ENCODE measurements at regions not wholly inside any gene's neighbourhood (a gene's known extent, or its start where the extent isn't known, plus 50 kb on each side); places are given as distances from the start of the nearest gene placed in this dataset.
"Not testable (repeated sequence)": the region's sequence is repeated elsewhere in the genome, so short reads cannot be mapped to it uniquely, and the experiment has no call there.

GRCh38 chr2:192559587-192559986 is 364.9 kb upstream of the TMEFF2 start:
- H3K36me3 ChIP-seq: no peaks in the 10 kb centered on the region
- no peak overlapping the region for H3K27ac ChIP-seq
- TF ChIP-seq CTCF (IDR thresholded peaks at IDR 0.05; ENCODE audit: low read depth, low read length): no peak
- no peaks in the 10 kb centered on the region for H3K9me3 ChIP-seq (ENCODE audit: severe bottlenecking)
- no peak for DNase-seq
- H3K4me3 ChIP-seq (ENCODE audit: low read depth, low read length): no peak overlapping the region
- H3K27me3 ChIP-seq (ENCODE audit: insufficient read depth, low read depth, severe bottlenecking): no peaks in the 10 kb centered on the region

- Histone ChIP-seq H3K27me3 (ENCODE audit: insufficient read depth, low read depth, severe bottlenecking) (no peaks in the 10 kb centered on the region), H3K27ac (no peak overlapping the region), H3K4me3 (ENCODE audit: low read depth, low read length) (no peak overlapping the region), H3K9me3 (ENCODE audit: severe bottlenecking) (no peaks in the 10 kb centered on the region), H3K36me3 (no peaks in the 10 kb centered on the region)
- TF ChIP-seq CTCF (IDR thresholded peaks at IDR 0.05; ENCODE audit: low read depth, low read length): no peak
- DNase-seq: no peak
These were observed 363.9 kb upstream of the TMEFF2 start for GRCh38 chr2:192558637-192559036.

- no peak overlapping the region for H3K4me3 ChIP-seq (ENCODE audit: low read depth, low read length)
These were observed 361.0 kb upstream of the TMEFF2 start for GRCh38 chr2:192555740-192556139.

GRCh38 chr2:192551760-192552159 is 357.0 kb upstream of the TMEFF2 start:
- H3K4me3 ChIP-seq (ENCODE audit: low read depth, low read length): no peak overlapping the region
- H3K9me3 ChIP-seq (ENCODE audit: severe bottlenecking): no peaks in the 10 kb centered on the region
- no peaks in the 10 kb centered on the region for H3K36me3 ChIP-seq
- no peak for DNase-seq
- no peak overlapping the region for H3K27ac ChIP-seq
- no peak for TF ChIP-seq CTCF (IDR thresholded peaks at IDR 0.05; ENCODE audit: low read depth, low read length)
- H3K27me3 ChIP-seq (ENCODE audit: insufficient read depth, low read depth, severe bottlenecking): no peaks in the 10 kb centered on the region

More at GRCh38 chr2:192555740-192556139, 361.0 kb upstream of the TMEFF2 start:
- no peak for DNase-seq
- no peaks in the 10 kb centered on the region for H3K36me3 ChIP-seq
- no peak for TF ChIP-seq CTCF (IDR thresholded peaks at IDR 0.05; ENCODE audit: low read depth, low read length)
- no peaks in the 10 kb centered on the region for H3K9me3 ChIP-seq (ENCODE audit: severe bottlenecking)
- H3K27ac ChIP-seq: no peak overlapping the region
- H3K27me3 ChIP-seq (ENCODE audit: insufficient read depth, low read depth, severe bottlenecking): no peaks in the 10 kb centered on the region

- no peaks in the 10 kb centered on the region for H3K27me3 ChIP-seq (ENCODE audit: insufficient read depth, low read depth, severe bottlenecking)
- TF ChIP-seq CTCF (IDR thresholded peaks at IDR 0.05; ENCODE audit: low read depth, low read length): no peak
- no peak for DNase-seq
- H3K4me3 ChIP-seq (ENCODE audit: low read depth, low read length): no peak overlapping the region
- H3K36me3 ChIP-seq: no peaks in the 10 kb centered on the region
- no peaks in the 10 kb centered on the region for H3K9me3 ChIP-seq (ENCODE audit: severe bottlenecking)
- H3K27ac ChIP-seq: no peak overlapping the region
These were observed 351.8 kb upstream of the TMEFF2 start for GRCh38 chr2:192546565-192546964.

GRCh38 chr2:192544371-192544955 is 349.7 kb upstream of the TMEFF2 start:
- DNase-seq: no peak
- TF ChIP-seq CTCF (IDR thresholded peaks at IDR 0.05; ENCODE audit: low read depth, low read length): no peak
- Histone ChIP-seq H3K4me3 (ENCODE audit: low read depth, low read length) (no peak overlapping the region), H3K9me3 (ENCODE audit: severe bottlenecking) (no peaks in the 10 kb centered on the region), H3K27ac (no peak overlapping the region), H3K36me3 (no peaks in the 10 kb centered on the region), H3K27me3 (ENCODE audit: insufficient read depth, low read depth, severe bottlenecking) (no peaks in the 10 kb centered on the region)

GRCh38 chr2:192542148-192543066 is 347.7 kb upstream of the TMEFF2 start:
- peak overlapping the region; percentile 37 for H3K27ac ChIP-seq
- not testable (repeated sequence) for H3K9me3 ChIP-seq (ENCODE audit: severe bottlenecking)
- DNase-seq: peak; percentile 67

More at GRCh38 chr2:192542148-192543066, 347.7 kb upstream of the TMEFF2 start:
- not testable (repeated sequence) for H3K36me3 ChIP-seq; H3K27me3 ChIP-seq (ENCODE audit: insufficient read depth, low read depth, severe bottlenecking)
- peak overlapping the region; percentile 14 for H3K4me3 ChIP-seq (ENCODE audit: low read depth, low read length)

All from WERI-Rb-1 (cell line).